ENCODE measurements at regions not wholly inside any gene's neighbourhood (a gene's known extent, or its start where the extent isn't known, plus 50 kb on each side); places are given as distances from the start of the nearest gene placed in this dataset.
"Not testable (repeated sequence)": the region's sequence is repeated elsewhere in the genome, so short reads cannot be mapped to it uniquely, and the experiment has no call there.

DNA sequence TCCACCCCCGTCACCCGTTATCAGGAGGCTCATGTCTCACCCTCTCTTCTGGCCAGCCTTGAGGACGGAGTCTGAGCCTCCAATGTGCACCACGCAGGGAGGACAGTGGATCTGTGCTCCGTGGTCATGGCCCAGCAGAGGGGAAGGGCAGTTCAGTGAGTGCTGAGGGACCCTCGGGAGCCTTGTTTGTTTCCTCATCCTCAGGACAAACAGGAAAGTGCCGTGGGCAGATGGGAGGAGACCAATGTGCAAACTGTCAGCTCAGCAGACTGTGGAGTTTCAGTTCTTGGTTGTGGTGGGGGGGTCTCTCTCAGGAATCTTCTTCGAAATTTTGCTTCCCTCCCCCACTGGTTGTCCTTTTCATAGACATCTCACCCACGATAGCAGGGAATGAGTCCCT is 429.6 kb downstream of the DIRAS2 start:
- DNase-seq (ENCODE audit: low read depth in 2 of 2), result not testable (repeated sequence)

DNA sequence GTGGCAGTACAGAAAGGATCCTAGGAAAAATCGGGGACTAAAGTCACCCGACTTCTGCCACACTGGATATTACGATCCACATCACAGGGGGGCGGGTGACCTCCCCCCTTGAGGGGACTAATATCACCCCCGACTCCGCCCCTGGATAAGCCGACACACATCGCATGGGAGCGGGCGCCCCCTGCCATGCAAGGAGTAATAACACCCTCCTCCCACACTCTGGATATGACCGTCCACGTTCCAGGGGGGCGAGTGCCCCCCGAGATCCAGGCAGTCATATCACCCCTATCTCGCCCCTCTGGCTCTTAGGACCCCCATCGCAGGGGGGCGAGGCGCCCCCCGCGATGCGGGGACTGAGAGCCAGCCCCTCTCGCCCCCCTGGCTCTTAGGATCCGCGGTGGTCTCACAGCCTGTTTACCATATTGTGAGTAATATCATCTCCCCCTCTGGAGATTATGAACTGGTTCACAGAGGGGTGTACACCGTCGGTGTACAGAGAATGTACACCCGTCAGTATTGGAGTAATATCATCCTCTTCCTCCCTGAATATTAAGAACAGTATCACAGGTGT is 423.0 kb downstream of the DIRAS2 start:
- DNase-seq (ENCODE audit: low read depth in 2 of 2), result peak in 1 of 2 experiments; percentile 8

DNA sequence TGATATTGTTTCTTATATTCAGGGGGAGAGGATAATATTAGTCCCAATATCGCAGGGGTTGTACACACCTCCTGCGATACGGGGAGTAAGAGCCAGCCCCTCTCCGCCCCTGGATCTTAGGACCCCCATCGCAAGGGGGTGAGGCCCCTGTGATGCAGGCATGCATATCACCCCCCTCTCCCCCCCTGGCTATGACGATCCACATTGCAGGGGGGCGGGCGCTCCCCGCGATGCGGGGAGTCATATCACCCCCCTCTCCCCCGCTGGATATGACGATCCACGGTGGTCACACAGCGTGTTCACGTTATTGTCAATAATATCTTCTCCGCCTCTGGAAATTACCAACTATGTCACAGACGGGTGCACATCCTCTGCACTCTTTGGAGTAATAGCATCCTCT is 420.7 kb downstream of the DIRAS2 start:
- DNase-seq (ENCODE audit: low read depth in 2 of 2), result not testable (repeated sequence)

DNA sequence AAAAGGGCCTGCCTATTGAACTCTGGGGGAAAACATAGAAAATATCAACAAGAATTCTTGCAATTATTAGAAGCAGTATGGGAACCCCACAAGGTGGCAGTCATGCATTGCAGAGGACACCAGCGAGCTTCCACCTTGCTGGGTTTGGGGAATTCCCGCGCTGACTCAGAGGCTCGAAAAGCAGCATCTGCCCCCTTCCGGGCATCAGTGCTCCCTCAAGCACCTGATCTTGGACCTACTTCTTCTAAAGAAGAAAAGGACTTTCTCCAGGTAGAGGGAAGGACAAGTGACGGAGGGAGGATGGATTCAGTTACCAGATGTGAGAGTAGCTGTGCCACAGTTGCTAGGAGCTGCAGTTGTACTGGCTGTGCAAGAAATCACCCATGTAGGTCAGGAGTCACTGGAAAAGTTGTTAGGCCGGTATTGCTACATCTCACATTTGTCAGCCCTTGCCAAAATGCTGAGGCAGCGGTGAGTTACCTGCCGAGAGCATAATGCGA is 415.7 kb downstream of the DIRAS2 start:
- DNase-seq (ENCODE audit: low read depth in 2 of 2), result peak; percentile 39 to 58

DNA sequence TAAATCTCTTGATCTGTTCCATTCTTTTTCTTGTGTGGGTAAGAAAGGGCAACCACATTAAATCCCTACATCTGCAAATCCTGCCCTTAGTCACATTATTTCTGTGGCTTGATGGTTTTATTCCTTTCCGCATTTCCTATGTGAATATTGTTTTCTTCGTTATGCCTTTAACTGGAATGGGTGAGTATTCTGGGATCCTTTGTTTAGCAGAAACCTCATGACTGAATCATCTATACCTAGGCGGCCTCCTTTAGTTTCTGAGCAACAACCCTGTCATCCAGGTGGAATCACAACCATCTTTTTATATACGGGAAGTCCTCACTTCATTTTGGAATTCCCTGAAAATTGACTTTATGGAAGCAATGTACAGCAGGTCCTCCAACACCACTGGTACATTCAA is 409.5 kb downstream of the DIRAS2 start:
- DNase-seq (ENCODE audit: low read depth in 2 of 2), result not testable (repeated sequence)

DNA sequence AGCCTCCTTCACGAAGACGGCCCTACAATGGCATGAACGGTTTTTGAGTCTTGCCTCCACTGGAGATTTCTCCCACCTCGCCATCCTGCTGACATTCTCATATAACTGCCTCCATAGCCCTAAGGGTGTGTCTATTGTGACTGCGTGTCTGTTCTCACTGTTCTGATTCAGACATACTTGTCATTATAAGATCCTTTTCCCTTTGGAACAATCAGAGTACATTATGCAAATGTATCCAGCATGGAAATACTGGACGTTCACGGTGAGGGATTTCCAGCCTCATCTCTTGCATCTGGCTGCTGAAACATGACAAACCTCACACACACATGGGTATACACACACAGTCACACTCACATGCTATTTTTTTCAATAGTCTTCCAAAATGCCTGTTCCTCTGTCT is 402.1 kb downstream of the DIRAS2 start:
- DNase-seq (ENCODE audit: low read depth in 2 of 2), result no peak

DNA sequence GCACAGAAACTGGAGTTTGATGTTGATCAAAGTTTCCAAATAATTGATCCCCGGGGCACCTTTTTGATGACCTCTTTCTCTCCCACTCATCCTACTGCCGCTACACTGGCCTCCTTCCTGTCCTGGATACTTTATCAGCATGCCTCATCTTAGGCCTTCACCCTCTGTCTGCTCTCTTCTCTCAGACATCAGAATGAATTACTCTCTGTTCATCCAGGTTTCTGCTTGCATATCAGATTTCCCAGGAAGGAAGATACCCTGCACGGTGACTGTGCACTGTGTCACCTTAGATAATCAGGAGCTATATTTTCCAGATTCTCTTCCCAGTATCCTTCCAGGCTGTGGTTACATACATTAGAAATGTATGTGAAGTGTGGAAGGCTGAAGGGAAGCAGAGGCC is 397.0 kb downstream of the DIRAS2 start:
- DNase-seq (ENCODE audit: low read depth in 2 of 2), result no peak

DNA sequence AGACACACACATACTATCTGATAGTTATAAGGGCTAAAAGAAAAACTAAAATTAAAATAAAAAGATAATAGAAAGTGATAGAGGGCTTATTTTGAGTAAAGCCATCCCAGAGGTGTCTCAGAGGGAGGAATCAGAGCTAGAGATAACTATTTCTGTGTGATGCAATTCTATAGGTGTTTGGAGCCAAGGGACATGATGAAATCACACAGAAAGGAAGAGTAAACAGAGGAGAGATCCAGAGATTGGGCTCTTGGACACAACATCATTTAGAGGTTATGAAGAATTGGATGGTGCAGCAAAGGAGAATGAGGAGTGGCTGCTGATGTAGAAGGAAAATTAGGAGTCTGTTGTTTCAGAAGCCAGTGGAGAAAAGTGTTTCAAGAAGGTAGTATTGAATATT is 393.5 kb downstream of the DIRAS2 start:
- no peak for DNase-seq (ENCODE audit: low read depth in 2 of 2)

DNA sequence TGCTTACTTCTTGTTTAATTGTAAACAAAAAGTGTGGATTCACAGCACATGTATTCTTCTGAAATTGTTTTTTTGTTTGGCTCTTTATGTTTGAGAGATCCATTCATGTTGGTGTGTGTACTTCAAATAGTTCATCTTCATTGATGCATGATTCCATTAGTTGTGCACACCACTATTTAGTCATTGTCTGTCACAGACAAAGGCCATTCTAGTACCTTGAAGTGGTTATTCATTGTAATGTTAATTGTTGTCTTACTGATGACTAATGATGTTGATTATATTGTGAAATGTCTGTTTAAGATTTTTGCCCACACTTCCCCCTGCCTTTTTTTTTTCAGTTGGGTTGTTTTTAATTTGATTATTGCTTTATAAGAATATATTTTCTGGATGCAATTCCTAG is 391.3 kb downstream of the DIRAS2 start:
- no peak for DNase-seq (ENCODE audit: low read depth in 2 of 2)

DNA sequence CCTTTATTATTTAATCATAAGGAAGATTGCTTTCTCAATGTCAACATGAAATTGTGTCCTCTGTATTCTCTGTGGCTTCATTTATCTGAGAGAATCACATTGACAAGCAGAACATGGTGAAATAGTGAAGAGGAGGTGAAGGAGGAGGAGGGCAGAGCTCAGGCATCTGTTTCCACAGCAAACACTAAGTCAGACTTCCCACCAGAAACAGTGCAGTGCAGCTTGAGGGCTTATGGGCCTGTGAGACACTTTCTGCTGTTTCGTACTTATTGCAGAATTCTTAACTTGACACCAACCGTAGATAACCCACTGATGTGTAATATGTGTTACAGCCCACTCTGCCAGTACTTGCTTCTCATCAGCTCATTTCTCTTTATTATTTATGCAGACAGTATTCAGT is 386.3 kb downstream of the DIRAS2 start:
- DNase-seq (ENCODE audit: low read depth in 2 of 2), result no peak

DNA sequence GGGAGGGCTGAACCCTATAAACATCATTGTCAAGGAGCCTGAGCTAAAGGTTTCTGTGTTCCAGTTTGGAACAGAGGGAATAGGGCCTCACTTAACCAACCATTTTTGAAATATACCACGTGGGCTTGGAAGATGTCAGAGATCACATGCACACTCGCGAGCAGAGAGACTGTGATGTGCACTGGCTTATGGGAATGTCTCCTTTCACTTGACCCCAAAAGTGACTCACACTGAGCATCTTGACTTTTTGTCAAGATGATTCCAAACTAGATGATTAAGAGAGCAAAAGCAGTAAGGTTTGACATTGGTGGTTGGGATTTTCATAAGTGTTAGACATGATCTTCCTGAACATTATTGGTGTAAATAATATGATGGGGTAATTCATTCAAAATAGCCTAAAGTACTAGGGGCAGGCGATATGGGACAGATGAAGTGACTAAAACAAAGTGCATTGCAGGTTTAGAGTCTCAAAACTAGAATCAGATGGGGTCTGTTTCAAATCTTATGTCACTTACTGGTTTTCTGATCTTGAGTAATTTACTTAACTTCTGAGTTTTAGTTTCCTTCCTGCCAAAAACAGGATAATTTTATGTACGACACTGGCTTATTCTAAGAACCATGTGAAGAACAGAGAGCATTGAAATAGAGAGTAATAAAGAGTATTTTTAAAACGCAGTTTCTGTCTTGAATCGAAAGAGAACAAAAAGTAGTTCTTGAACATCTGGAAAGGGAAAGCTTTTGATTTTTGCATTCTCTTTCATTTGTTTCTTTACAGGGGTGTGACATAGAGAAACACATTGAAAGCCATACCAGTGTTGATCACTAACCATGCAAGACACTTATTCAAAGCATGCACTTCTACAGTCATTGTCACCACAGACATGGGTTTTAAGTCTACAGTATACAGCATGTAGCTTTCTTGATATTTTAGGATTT is 383.0 kb downstream of the DIRAS2 start:
- DNase-seq (ENCODE audit: low read depth in 2 of 2), result no peak

DNA sequence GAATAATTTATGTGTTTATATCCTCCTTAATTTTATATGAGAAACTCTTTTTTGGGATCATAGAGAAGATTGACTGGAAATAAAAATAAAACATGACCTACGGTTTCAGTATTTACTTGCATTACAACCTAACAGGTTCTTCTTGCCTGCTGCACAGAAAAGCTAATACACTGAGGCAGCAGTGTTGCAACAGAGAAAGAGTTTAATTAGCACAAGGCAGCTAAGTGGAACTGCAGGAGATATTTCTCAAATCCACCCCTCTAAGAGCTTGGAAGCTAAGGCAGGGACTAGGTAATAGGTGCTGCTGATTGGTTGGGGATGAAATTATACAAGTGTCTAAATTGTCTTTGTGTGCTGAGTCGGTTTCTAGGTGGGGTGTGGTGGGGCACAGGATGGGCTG is 380.9 kb downstream of the DIRAS2 start:
- no peak for DNase-seq (ENCODE audit: low read depth in 2 of 2)

DNA sequence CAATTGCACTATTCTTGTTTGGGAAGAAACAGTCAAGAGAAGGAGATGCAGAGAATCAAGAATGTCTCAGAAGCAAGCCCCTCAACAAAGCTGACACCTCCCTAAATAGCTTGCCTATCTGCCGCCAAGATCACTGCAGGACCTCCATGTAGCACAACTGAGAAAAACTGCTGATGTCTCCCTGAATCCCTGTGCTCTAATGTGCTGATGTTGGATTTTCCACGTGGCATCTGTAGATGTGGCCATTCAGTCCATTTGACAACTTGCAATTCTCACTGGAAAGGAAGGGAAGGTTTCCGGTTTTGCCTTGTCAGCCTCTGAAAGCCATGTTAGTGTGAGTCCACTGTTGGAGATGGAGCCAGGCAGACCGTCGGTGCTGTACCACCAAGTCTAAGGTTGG is 374.0 kb downstream of the DIRAS2 start:
- no peak for DNase-seq (ENCODE audit: low read depth in 2 of 2)

DNA sequence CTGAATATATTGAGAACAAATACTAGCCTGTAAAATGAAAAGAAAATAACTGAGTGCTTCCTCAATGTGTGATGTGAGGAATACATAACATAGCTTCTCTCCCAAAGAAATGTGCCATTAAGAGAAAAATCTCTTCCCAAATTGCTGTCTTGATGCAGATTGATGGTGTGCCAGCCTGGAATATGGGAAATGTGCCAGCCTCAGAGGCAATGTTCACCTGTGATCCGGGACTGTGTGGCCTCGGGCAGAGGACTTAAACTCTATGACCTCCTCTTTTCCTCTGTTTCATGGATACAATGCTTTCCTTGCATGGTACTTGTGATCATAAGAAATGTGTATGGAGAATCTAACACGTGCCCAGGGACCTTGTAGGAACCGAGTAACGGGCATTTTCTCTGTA is 370.9 kb downstream of the DIRAS2 start:
- no peak for DNase-seq (ENCODE audit: low read depth in 2 of 2)

DNA sequence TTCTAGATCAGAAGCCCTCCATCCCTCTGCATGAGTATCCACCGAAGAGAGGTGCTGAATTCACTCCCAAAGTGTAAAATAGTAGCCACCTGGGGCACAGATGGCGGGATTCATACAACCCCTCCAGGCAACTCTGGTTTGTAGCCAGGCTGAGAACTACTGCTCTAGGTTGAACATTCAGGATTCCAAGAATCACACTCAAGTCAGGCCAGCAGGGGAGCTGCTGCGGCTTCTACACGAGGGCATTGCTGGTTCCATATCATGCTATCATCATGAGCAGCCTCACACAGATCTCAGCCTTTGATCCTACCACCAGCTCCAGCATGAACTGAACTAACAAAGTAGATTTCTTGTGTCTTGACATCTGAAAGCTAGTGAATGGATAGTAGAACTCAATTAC is 367.9 kb downstream of the DIRAS2 start:
- no peak for DNase-seq (ENCODE audit: low read depth in 2 of 2)

DNA sequence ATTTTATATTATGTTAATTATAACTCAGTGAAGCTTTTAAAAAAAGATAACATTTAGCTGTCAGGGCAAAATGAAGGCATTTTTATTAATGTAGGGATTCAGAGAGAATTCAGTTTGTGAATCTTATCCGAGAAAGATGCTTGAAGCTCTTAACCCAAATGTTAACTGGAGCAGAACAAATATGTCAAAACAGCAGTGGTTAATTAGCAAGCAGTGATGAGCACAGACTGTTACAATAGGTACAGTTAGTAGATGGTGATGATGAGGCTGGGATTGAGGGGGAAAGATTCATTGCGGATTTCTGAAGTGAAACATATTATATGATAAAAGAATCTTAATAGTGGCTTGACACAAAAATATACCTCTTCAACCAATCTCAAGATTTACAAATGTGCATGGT is 356.7 kb downstream of the DIRAS2 start:
- no peak for DNase-seq (ENCODE audit: low read depth in 2 of 2)

DNA sequence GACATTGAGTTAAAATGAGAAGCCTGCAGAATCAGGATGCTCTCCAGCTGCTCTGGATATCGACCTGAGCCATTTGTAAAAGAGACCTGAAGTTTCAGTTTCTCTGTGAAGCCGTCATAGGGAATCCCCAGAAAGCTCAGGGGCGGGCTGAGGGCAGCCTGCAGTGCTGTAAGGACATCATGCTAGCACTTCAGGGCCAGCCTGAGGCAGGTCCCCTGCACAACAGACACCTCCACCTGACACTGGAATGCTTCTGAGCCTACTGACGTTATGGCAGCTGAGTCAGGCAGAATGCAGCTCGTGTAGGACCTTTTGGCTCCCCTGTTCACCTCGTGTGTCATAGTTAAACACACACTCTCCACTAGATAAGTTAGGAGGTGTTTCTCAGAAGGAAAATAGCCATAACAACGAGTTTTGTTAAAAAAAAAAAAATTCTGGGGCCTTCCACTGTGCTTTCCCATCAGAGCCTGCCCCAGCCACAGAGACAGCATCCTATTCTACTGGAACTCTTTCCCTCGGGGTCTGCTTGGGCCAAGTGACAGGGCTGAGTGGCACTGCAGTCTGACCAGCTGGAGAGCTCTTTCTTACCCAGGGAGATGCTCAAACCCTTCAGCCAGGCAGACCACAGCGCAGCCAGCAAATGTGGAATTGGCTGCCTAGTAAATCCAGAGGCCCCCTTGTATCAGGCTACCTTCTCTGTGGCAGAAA is 354.9 kb downstream of the DIRAS2 start:
- DNase-seq (ENCODE audit: low read depth in 2 of 2), result no peak

DNA sequence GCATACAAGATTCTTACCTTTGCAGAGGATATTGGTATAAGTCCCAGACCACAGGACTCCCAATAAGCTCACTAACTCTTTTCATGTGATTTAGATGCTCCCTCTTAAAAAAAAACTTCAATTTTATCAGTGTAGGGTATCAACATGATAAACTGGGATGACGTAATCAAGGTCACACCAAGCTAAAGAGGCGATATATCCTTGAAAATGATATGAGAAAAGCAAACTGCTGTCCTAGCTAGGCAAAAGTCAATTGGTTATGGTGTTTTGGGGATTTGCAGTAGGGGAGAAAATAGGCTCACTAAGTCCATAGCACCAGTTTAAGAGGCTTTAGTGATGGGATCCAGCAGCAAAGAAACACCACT is 354.4 kb downstream of the DIRAS2 start:
- DNase-seq (ENCODE audit: low read depth in 2 of 2), result no peak

DNA sequence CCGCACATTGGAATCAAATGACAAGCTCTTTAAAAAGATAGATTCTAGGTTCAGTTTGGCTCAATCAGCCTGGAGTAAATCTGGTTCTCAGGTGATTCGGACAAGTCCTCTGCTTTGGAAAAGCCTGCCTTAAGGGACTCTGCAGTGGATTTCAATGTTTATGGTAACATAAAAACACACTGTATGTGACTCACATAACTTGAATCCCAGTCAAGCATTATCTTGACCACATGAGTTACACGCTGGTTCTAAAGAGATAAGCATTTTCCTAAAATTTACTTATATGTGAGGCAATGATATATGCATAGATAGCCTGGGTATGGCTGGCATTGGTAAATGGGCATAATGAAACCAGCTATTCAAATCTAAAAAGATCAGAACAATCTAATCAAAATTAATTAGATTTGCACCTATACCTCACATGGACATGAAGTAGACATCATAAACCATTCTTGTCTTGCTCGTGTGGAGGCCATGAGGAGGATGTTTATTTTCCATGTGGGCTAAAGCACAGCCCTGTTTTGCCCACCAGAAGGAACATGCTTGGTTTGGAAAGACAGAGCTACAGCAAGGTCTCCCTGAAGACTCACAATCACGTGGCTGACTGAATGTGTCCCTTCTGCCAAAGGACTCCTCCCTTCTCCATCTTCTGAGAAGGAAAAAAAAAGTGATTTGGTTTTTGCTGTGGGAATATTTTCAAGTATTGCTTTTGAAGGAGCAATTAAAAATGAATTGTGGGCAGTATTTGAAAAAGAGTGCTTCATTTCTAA is 351.7 kb downstream of the DIRAS2 start:
- no peak for DNase-seq (ENCODE audit: low read depth in 2 of 2)

DNA sequence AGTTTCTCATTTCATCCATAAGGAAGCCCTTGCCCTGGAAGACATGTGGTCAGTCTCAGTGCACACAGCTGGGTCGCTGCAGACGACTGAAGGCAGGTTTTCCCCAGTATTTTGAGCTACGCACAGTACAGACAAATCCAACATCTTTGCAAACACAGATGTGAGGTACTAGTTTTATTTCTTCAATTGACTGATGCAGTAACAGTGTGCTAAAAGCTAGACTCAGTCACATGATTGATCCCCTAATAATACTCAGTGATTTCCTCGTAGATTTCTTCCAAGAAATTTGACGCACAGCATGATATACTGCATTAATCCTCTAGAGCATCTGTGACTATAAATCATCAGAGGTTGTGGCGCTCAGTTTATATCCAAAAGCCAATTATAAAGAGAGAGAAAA is 346.1 kb downstream of the DIRAS2 start:
- DNase-seq (ENCODE audit: low read depth in 2 of 2), result no peak

DNA sequence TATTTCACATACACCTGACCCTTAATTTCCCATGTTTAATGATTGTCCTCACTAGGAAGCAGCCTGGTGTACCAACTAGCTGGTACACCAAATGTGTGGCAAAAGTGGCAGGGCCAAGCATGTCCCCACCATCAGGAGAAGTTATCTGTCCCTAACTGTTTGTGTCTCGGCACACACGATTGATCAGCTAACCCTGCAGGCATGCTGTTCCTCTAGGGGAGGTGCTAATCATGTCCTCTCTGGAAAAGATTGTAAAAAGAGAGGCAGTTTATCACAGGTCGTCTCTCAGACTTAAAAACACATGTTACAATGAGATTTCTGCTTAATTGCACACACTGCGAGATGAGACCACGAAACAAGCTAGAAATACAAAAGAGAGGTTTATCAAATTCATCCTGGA is 342.7 kb downstream of the DIRAS2 start:
- no peak for DNase-seq (ENCODE audit: low read depth in 2 of 2)

Data from stimulated activated CD4-positive, alpha-beta T cell treated with anti-CD3 and anti-CD28 coated beads, Interleukin-12 subunit alpha, Interleukin-12 subunit beta, amount 100 ng/mL, for 24 hours (primary cell).